ENCODE measurements at regions not wholly inside any gene's neighbourhood (a gene's known extent, or its start where the extent isn't known, plus 50 kb on each side); places are given as distances from the start of the nearest gene placed in this dataset.

- TF ChIP-seq CTCF (IDR thresholded peaks at IDR 0.05; ENCODE audit: insufficient read depth, low read depth, low read length) (no peak), EZH2 (IDR thresholded peaks at IDR 0.05; ENCODE audit: insufficient read depth, low read length) (no peak)
Measured at GRCh38 chr12:97272471-97272870, 190.1 kb upstream of the RMST start.
